ENCODE measurements at regions not wholly inside any gene's neighbourhood (a gene's known extent, or its start where the extent isn't known, plus 50 kb on each side); places are given as distances from the start of the nearest gene placed in this dataset.

DNA sequence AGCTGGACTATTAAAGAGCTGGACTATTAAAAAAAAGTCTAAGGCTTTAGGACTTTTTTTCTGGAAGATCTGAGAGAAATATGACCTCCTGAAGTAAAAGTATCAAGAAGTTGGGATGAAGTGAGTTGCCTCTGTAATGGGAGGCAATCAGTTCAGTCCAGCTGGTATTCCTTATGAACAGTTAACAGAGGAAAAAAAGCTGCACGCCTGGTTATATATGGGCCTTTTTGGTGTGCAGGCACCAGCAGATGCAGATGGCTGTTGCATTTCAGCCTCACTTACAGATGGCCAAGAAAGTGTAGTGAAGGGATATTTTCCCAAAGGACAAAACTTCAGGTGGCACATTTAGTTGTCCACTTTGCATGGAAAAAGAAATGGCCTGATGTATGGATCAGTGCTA lies 70.3 kb upstream of the ELOVL5 start:
- no peak overlapping the region for H3K4me3 ChIP-seq (ENCODE audit: low read length)
- DNase-seq (ENCODE audit: low read depth, low spot score) = no peak

DNA sequence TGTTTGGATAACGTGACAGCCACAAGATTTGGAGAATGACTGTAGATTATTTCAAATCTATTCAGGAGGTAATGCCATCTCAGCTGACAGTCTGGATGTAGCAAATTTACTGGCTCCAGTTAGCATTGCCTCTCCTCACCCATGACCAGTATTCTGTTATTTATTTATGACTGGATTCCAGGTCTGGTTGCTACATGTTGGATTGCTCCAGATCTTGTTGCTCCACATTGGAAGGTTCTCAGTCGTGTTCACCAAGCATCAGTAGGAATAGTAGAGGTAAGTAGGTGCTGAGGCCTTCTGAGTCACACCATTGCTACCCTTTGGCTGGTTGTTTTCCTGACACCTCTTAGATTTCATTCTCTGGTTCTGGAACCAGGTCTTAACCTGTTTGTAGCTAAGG lies 69.5 kb upstream of the ELOVL5 start:
- no peak for DNase-seq (ENCODE audit: low read depth, low spot score)
- H3K4me3 ChIP-seq (ENCODE audit: low read length) = no peak overlapping the region

DNA sequence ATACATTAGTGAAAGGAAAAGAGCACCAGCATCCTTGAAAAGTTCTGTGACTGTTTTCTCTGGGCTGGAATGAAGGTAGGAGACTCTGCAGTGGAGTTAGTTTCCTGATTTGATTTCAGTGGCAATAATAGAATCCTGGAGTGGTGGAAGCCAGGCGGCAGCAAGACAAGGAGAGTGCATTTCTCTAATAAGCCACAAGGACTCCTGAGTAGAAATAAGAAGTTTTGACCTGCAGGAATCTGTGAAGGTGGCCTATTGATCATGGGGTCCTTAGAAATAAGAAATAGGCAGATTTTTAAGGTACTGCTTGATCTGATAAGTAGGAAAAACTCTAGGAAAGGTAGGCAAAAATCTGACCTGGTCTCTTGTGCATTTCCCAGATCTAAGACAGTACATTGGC lies 68.4 kb upstream of the ELOVL5 start:
- no peak for DNase-seq (ENCODE audit: low read depth, low spot score)
- no peak overlapping the region for H3K4me3 ChIP-seq (ENCODE audit: low read length)

DNA sequence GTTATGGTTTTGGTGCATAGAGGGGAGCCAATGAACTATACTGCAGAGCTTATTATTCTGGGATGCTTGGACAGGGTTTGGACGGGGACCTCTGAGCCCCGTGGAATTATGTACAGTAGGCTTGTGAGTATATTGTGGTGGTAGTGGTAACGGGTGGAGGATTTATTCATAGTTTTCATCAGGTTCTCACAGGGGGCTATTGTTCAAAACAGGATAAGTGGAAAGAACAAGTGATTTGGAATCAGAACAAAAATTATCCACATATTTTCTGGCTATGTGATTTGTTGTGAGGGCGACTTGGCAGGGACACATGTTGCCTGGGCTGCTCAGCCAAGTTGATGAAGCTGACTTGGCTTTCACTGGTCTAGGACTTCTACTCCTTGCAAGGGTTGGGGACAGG lies 64.6 kb upstream of the ELOVL5 start:
- no peak overlapping the region for H3K4me3 ChIP-seq (ENCODE audit: low read length)
- no peak for DNase-seq (ENCODE audit: low read depth, low spot score)

DNA sequence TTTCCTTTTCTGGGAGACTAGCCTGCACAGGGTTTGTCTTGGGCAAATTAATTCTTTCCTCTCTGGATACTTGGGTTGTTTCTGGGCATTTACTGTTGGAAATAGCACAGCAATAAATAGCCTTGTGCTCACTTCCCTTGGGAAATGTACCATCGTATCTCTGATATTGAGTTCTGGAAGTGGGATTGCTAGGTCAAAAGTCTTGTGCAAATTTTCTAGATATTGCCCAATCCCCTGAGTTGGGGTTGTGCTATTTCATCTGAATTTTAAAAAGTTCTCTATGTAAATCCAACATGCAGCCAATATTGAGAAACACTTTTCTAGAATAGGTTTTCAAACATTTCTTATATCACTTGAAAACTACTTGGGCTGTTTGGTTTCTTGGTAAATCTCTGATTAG lies 64.0 kb upstream of the ELOVL5 start:
- H3K4me3 ChIP-seq (ENCODE audit: low read length) = no peak overlapping the region
- no peak for DNase-seq (ENCODE audit: low read depth, low spot score)

DNA sequence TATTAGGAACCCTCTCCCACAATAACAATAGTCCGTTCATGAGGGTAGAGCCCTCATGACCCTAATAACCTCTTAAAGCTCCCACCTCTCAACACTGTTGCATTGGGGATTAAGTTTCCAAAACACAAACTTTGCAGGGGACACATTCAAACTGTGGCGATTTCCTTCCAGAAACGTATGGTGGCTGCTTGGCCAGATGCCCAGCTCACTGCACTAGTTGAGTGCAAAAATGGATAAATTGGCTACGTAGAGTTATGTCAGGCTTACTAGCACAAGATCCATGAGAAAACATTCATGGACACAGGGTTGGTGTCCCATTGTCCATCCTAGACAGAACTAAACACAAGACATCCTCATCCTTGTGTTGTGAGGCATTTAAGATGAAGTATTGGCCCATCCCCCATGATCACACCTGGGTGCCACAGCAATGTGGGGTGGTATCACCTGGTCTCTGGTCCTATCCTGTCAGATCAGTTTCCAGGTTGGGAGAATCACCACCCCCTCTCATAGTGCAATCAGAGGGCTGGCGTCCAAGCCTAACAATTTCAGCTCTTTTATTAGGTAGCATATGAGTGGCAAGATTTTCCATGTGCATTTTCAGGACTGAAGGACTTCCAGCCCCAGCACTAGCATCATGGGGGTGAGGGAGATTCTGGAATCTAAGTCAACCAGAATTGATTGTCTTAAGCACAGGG lies 63.4 kb upstream of the ELOVL5 start:
- no peak for DNase-seq (ENCODE audit: low read depth, low spot score)
- H3K4me3 ChIP-seq (ENCODE audit: low read length) = no peak overlapping the region

DNA sequence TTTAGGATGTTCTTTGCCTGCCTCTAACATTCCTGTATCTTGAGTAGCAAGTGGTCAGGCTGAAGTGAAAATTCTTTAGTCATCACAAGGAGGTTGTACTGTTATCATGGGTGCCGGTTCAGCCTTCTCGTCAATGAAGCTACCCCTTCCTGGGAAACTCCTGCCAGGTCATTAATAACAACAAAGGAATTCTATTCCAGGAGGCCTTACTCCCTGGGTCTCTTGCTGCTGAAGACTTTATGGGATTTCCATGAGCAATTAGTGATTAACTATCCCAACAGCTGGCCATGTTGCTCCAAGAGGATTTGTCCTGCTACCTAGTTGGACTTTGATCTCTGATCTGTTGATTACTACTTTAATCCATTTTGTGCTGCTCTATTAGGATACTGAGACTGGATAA lies 62.7 kb upstream of the ELOVL5 start:
- no peak overlapping the region for H3K4me3 ChIP-seq (ENCODE audit: low read length)
- DNase-seq (ENCODE audit: low read depth, low spot score) = no peak

DNA sequence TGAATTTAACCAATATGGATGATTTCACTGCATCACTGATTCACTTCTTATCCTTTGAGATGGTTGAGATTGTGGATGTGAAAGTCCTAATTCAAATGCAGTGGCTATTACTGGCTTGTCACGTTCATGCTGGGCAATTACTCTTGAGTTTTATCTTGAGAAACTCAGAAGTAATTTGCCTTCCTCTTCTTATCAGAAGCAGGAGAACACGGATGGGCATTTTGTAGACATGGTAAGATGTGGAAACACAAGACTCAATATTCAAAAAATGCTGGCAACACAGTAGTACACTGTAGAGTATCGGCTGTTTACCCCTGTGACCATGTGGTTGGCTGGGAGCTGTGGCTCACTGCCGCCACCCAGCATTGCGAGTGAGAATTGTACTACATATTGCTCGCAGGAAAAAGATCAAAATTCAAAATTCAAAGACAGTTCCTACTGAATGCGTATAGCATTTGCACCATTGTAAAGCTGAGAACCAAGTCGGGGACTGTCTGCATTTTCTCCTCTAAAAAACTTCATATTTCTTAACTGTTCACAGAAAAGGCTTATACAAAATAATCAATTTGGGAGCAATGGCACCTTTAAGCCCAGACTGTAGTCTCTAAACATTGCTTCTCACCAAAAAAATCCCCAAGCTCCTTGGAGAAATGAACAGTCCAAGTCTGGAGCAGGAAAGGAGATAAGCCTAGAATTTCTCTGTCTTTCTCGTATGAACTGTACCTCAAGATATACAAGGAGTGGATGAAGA lies 61.9 kb upstream of the ELOVL5 start:
- DNase-seq (ENCODE audit: low read depth, low spot score) = peak; percentile 81
- H3K4me3 ChIP-seq (ENCODE audit: low read length) = no peak overlapping the region

DNA sequence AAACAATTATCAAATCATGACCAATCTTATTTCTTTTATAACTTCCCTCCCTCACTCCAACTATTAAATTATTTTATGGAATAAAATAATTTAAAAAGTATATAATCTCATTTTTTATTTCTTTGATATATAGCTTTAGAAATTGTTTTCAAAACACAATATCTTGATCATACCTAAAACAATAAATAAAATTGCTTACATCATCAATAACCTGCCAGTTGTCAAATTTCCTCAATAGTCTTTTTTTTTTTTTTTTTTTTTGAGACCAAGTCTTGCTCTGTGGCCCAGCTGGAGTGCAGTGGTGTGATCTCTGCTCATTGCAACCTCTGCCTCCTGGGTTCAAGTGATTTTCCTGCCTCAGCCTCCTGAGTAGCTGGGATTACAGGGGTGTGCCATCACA lies 60.1 kb upstream of the ELOVL5 start:
- no peak overlapping the region for H3K4me3 ChIP-seq (ENCODE audit: low read length)
- no peak for DNase-seq (ENCODE audit: low read depth, low spot score)

DNA sequence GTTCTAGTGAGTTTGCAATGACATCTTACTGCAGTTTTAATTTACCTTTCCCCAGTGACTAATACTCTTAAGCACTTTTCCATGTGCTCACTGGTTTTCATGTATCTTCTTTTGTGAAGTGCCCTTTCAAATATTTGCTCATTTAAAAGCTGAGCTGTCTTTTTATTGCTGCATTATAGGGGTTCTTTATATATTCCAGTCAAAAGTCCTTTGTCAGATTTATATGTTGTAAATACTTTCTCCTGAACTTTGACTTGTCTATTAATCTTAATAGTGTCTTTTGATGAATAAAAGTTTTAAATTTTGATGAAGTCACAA lies 50.2 kb upstream of the ELOVL5 start:
- DNase-seq (ENCODE audit: low read depth, low spot score) = no peak
- H3K4me3 ChIP-seq (ENCODE audit: low read length) = no peak overlapping the region

DNA sequence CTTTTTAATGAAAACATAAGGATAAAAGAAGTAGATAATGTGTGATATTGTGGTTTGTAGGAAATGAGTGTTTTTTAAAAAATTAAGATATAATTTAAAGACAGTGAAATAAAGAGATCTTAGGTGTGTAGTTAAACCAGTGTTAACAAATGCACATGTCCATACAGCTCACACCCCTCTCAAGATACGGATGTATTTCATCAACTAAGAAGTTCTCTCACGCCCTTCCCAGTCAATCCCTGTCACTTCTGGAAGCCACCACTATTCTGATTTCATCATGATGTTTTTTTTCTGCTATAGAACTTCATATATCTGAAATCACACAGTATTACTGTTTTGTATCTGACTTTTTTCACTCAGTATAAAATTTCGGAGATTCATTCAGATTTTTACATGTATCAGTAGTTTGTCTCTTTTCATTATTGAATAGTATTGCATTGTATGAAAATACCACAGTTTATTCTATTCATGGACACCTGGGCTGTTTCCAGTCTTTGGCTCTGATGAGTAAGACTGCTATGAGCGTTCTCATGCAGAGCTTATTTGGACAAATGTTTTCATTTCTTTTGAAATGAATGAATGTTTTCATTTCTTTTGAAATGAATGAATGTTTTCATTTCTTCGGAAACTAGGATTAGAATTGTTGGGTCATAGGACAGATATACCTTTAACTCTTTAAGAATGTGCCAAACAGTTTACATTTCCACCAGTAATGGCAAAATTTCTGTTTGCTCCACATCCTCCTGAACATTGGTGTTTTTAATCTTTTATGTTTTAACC lies 49.7 kb upstream of the ELOVL5 start:
- H3K4me3 ChIP-seq (ENCODE audit: low read length) = no peak overlapping the region
- no peak for DNase-seq (ENCODE audit: low read depth, low spot score)
